Subcutaneous abdominal adipose tissue (tissue), 5 donors: ENCODE measurements at regions not wholly inside any gene's neighbourhood (a gene's known extent, or its start where the extent isn't known, plus 50 kb on each side); places are given as distances from the start of the nearest gene placed in this dataset.
A peak's percentile ranks its signal among the peaks of the same experiment; 100 is the strongest.

Experiments used
- H3K27ac ChIP-seq: one replicate; pipeline ENCODE4 v1.7.0; 2013; ENCODE audit warnings: low read depth, mild to moderate bottlenecking, inconsistent platforms, low read length, moderate library complexity
- H3K27me3 ChIP-seq, 5 donors: one replicate each; pipeline ENCODE4 v1.7.0; 2013; ENCODE audit warnings: low read length in 5 of 5, inconsistent platforms in 1 of 5; ENCODE audit not compliant: control insufficient read depth in 5 of 5, insufficient read depth in 4 of 5
- H3K36me3 ChIP-seq, 5 donors: one replicate each; pipeline ENCODE4 v1.7.0; 2013; ENCODE audit warnings: low read length in 5 of 5; ENCODE audit not compliant: control insufficient read depth in 5 of 5, insufficient read depth in 5 of 5
- H3K4me1 ChIP-seq, 5 donors: one replicate each; pipeline ENCODE4 v1.7.0; 2013; ENCODE audit warnings: low read length in 5 of 5, mild to moderate bottlenecking in 3 of 5, moderate library complexity in 1 of 5; ENCODE audit not compliant: control insufficient read depth in 5 of 5, insufficient read depth in 5 of 5
- H3K4me3 ChIP-seq, 5 donors: one replicate each; pipeline ENCODE4 v1.7.0; 2013; ENCODE audit warnings: low read length in 5 of 5, low read depth in 1 of 5
- H3K9ac ChIP-seq, 5 donors: one replicate each; pipeline ENCODE4 v1.7.0; 2013; ENCODE audit warnings: low read length in 5 of 5, mild to moderate bottlenecking in 4 of 5, moderate library complexity in 3 of 5
- H3K9me3 ChIP-seq, 5 donors: one replicate each; pipeline ENCODE4 v1.7.0; 2013; ENCODE audit warnings: low read length in 5 of 5; ENCODE audit not compliant: control insufficient read depth in 5 of 5
- donor health status: healthy.
- donor health status: healthy.
- donor health status: healthy.
- donor health status: healthy.
- donor health status: healthy.

DNA sequence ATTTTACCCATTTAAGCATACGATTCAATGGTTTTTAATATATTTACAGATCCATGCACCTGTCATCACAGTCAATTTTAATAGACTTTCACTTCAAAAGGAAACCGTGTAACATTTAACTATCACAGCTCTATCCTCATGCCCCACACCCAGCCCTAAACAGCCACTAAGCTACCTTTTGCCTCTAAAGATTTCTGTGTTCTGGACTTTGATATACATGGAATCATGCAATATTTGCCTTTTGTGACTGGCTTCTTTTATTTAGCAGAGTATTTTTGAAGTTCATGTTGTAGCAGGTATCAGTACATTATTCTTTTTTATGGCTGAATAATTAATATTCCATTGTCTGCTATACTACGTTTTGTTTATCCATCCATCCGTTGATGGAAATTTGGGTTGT lies 50.3 kb upstream of the STX16 start:
- H3K27ac ChIP-seq: no peak overlapping the region
- H3K4me3 ChIP-seq: no peak overlapping the region
- H3K9ac ChIP-seq: no peak overlapping the region
- H3K36me3 ChIP-seq: no peaks in the 10 kb centered on the region
- H3K9me3 ChIP-seq: peaks cover 0 to 8% (median 7%) of the 10 kb centered on the region in 5 donors
- H3K4me1 ChIP-seq: peaks cover 0 to 12% (median 4%) of the 10 kb centered on the region in 5 donors
- peaks cover 0 to 14% (median 7%) of the 10 kb centered on the region in 5 donors for H3K27me3 ChIP-seq

DNA sequence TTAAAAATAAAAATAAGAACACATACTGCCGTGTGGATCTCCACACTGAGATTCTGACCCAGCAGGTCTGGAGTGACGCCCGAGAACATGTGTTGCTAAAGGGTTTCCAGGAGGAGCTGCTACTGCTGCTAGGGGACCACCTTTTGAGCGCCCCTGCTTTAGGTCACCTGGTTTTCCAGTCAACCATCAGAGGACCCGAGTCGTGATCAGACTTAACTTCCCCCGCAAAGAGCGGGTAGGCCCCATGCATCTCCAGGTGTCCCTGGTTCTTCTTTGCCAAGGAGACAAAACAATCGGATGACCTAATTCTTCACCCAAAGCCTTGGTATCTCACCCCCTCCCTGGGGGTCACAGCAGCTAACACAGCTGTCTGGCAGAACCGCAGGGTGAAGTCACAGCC lies 51.1 kb upstream of the STX16 start:
- Histone ChIP-seq H3K27me3 (peaks cover 0 to 14% (median 4%) of the 10 kb centered on the region in 5 donors), H3K9me3 (peaks cover 0 to 8% (median 7%) of the 10 kb centered on the region in 5 donors), H3K4me3 (no peak overlapping the region), H3K36me3 (no peaks in the 10 kb centered on the region), H3K9ac (no peak overlapping the region), H3K27ac (no peak overlapping the region), H3K4me1 (peaks cover 0 to 12% (median 4%) of the 10 kb centered on the region in 5 donors)

DNA sequence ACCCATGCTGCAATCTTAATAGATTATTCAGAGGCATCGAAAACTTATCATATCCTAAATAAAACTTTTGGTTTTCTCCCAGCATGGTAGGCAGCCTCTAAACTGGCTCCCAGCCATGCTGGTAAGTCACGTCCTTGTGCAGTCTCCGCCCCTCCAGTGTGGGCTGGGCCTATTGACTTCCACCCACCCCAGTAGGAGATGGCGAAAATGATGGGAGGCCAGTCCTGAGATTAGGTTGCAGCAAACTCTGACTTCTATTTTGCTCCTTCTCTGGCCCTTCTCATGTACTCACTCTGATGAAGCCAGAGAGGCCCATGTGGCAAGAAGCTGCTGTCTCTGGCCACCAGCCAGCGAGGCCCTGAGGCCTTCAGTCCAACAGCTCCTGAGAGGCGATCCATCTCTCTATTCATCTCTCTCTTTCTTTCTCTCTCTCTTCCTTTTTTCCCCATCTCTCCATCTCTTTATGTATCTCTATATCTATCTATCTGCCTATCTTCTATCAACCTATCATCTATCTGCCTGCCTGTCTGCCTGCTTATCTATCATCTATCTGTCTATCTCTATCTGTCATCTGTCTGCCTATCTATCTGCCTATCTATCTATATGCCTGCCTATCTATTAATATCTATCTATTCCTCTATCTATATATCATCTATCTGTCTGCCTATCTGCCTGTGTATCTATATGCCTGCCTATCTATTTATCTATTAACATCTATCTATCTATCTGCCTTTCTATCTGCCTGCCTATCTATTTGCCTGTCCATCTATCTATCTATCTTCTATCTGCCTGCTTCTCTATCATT lies 52.7 kb upstream of the STX16 start:
- Histone ChIP-seq H3K9ac (peak overlapping the region in 1 of 5 donors; percentile 7), H3K9me3 (peaks cover 0 to 8% (median 7%) of the 10 kb centered on the region in 5 donors), H3K27ac (peak overlapping the region; percentile 44), H3K4me3 (no peak overlapping the region), H3K27me3 (peaks cover 0 to 11% (median 2%) of the 10 kb centered on the region in 5 donors), H3K36me3 (no peaks in the 10 kb centered on the region), H3K4me1 (peaks cover 0 to 10% (median 4%) of the 10 kb centered on the region in 5 donors)

DNA sequence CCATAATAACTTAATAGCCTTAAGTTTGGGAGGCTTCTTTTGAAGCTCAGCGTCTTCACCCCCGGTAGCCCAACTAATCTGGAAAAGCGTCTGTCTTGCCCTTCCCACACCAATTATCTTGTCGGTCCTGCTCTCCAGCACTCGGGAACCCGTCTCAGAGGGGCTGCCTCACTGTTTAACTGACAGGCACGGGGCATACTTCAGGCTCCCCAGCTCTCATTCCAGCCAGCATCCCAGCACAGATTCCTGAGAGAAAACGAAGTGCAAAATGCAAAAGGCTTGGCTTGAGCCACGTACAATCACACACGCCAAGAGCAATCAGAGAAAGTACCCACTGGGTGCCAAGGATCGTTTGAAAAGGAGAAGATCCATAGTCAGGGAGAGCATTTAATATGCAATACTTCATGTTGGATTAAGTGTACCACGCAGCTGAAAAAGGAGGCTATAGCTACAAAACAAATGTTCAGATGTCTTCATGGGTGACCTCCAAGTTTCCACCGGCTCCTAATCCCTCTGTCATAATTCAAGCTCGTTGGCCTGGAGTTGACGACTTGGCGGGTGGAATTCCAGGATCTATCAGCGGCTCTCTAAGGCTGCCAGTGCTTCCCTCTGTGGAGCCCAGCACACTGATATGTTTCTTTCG lies 53.7 kb upstream of the STX16 start:
- Histone ChIP-seq H3K9ac (no peak overlapping the region), H3K27me3 (peaks cover 0 to 11% (median 2%) of the 10 kb centered on the region in 5 donors), H3K4me3 (peak overlapping the region in 2 of 5 donors; percentile 2 to 27), H3K27ac (peak overlapping the region; percentile 60), H3K4me1 (peaks cover 0 to 10% (median 4%) of the 10 kb centered on the region in 5 donors), H3K36me3 (no peaks in the 10 kb centered on the region), H3K9me3 (peaks cover 0 to 7% (median 4%) of the 10 kb centered on the region in 5 donors)

DNA sequence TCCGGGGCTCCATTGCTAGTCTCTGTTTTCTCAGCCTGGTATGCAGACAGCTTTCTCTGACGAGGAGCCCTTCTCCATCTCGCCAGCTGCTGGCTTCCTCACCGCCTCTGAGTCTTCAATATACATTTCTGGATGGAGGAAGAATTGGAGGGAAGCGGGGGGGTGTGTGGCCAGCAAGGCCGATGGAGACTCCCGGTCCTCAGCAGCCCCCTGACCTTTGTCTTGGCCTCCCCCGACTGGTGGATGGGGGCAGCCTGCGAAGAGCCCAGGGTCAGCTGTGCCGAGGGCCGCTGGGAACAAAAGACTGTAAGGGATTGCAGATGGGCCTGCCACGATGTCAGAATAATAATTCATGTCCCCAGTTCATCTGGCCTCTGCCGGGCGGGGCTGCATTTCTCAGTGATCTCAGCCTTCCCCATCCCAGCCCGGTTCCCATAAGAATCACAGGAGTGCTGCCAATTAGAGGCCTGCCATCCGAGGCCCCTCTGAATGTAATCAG lies 54.3 kb upstream of the STX16 start:
- H3K27ac ChIP-seq: peak overlapping the region; percentile 60
- peaks cover 0 to 7% (median 4%) of the 10 kb centered on the region in 5 donors for H3K9me3 ChIP-seq
- peaks cover 0 to 13% (median 4%) of the 10 kb centered on the region in 5 donors for H3K27me3 ChIP-seq
- H3K4me1 ChIP-seq: peaks cover 0 to 10% (median 4%) of the 10 kb centered on the region in 5 donors
- H3K9ac ChIP-seq: no peak overlapping the region
- peak overlapping the region in 1 of 5 donors; percentile 27 for H3K4me3 ChIP-seq
- H3K36me3 ChIP-seq: no peaks in the 10 kb centered on the region

DNA sequence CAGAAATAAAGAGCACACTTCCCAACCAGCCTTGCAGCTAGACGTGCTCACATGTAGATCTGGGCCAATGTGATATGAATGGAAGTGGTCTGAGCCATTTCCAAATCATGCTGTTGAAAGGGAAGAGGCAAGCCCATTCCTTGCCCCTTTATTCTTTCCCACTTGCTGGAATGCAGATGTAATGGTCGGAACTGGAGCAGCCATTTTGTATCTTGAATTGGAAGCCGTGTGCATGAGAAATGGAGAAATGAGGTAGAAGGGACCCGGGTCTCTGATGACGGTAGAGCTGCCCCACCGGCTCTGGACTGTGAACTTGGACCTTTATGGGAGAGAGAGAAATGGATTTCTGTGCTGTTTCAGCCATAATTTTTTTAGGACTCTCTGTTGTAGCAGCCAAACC lies 54.8 kb upstream of the STX16 start:
- Histone ChIP-seq H3K27ac (no peak overlapping the region), H3K9me3 (peaks cover 0 to 7% (median 4%) of the 10 kb centered on the region in 5 donors), H3K4me3 (no peak overlapping the region), H3K9ac (no peak overlapping the region), H3K27me3 (peaks cover 0 to 14% (median 5%) of the 10 kb centered on the region in 5 donors), H3K4me1 (peaks cover 0 to 10% (median 4%) of the 10 kb centered on the region in 5 donors), H3K36me3 (no peaks in the 10 kb centered on the region)

DNA sequence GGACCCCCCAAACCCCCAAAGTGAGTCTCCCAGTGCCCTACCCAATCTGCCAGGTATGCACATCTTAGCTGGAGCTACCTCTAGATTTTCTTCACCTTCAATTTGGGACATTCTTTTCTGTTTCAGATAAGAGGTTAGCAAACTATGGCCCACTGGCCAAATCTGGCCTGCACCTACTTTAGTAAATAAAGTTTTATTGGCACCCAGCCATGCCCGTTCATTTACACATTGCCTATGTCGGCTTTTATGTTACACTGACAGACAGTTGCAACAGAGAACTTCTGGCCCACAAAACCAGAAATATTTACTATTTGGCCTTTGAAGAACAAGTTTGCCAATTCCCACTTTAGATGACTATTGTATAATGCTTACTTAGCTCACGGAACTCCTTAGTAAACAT lies 55.9 kb upstream of the STX16 start:
- Histone ChIP-seq H3K9me3 (peaks cover 0 to 7% (median 4%) of the 10 kb centered on the region in 5 donors), H3K4me1 (peaks cover 0 to 10% (median 4%) of the 10 kb centered on the region in 5 donors), H3K36me3 (no peaks in the 10 kb centered on the region), H3K27ac (no peak overlapping the region), H3K4me3 (no peak overlapping the region), H3K27me3 (peaks cover 0 to 18% (median 6%) of the 10 kb centered on the region in 5 donors), H3K9ac (no peak overlapping the region)

DNA sequence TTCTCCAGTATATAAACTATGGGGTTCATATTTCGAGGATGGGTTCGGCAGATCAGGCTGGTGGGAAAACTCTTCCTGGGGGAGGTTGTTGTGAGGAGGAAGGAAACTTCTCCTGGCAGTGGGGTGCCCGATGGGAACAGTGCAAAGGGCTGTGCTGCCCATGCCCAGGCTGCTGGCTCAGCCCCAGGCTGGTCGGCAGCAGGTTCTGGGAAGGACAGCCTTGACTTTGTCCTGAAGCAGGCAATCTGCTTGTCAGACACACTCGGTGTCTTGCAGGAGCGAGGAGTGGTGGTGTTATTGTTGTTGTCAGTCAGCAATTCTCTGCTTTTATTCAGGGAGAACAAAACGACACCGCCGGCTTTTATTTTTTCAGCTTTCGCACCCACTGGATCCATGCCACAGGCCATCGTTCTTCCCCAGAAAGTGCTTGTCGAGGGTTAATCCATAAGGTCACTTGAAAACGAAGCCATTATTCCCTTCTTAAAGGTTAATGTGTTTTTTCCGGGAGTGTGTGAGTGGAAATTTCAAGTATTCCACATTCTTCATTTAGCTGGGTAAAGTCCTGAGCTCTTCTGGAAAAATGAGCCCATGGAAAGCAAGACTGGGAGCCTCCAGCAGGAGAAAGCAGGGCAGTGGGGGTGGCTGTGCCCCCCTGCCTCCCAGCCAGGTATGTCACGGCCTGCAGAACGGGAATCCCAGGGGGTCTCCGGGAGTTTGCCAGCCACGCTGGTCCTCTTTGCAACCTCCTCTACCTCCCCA lies 57.0 kb upstream of the STX16 start:
- H3K27ac ChIP-seq: no peak overlapping the region
- no peaks in the 10 kb centered on the region for H3K36me3 ChIP-seq
- no peak overlapping the region for H3K9ac ChIP-seq
- peaks cover 0 to 20% (median 11%) of the 10 kb centered on the region in 5 donors for H3K27me3 ChIP-seq
- H3K4me3 ChIP-seq: no peak overlapping the region
- H3K9me3 ChIP-seq: peaks cover 0 to 7% (median 4%) of the 10 kb centered on the region in 5 donors
- peaks cover 0 to 10% (median 4%) of the 10 kb centered on the region in 5 donors for H3K4me1 ChIP-seq

DNA sequence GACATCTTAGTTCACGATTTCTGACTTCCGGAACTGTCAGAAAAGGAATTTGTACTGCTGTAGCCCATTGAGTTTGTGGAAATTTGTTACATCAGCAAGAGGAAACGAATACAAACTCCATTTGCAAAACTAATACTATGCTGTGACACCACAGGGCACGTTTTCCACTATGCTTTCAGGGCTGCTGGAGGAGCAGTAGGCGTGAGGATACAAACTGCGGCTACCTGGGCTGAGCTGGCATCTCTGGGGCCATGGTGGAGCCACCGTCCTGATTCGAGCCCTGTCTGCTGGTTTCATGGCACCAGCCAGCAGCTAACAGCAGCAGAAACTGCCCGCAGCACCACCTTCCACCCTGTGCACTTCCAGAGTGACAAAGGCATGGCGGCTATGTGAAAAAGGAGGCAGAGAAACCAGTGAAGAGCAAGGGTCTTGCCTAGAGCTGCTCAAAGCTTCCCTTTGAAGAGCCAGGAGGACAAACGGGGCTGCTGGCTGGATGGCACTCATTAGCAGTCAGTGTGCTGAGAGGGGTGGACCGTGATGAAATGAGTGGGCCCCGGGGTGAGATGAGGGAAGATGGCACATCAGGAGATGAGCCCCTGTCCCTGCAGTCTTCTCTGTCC lies 58.9 kb upstream of the STX16 start:
- Histone ChIP-seq H3K9ac (no peak overlapping the region), H3K36me3 (no peaks in the 10 kb centered on the region), H3K4me1 (peaks cover 0 to 2% (median 0%) of the 10 kb centered on the region in 5 donors), H3K27ac (no peak overlapping the region), H3K9me3 (peaks cover 0 to 7% (median 4%) of the 10 kb centered on the region in 5 donors), H3K4me3 (no peak overlapping the region), H3K27me3 (peaks cover 0 to 20% (median 11%) of the 10 kb centered on the region in 5 donors)
